SK-N-SH (cell line): ENCODE measurements at regions not wholly inside any gene's neighbourhood (a gene's known extent, or its start where the extent isn't known, plus 50 kb on each side); places are given as distances from the start of the nearest gene placed in this dataset.

ENCODE experiments used
- CHD2 ChIP-seq: fragments of 150-350 bp; IDR thresholded peaks from 2 replicates; pipeline ENCODE4 v1.6.1; 2018; ENCODE audit warnings: low read length; ENCODE audit not compliant: partially characterized antibody
- CTCF ChIP-seq: fragments of 200-600 bp; sonication (generic); IDR thresholded peaks from 2 replicates; pipeline ENCODE4 v1.6.1; 2017; ENCODE audit warnings: antibody characterized with exemption, mild to moderate bottlenecking, moderate library complexity
- EP300 ChIP-seq, 2 experiments: IDR thresholded peaks; 2 replicates each; pipeline versions ENCODE4 v1.4.0 to v1.6.1; 2012; ENCODE audit warnings: borderline replicate concordance in 1 of 2, low read depth in 1 of 2, low read length in 1 of 2
- GABPA ChIP-seq: IDR thresholded peaks from 2 replicates; pipeline ENCODE4 v1.4.0; 2012; ENCODE audit warnings: low read depth, mild to moderate bottlenecking
- GATA2 ChIP-seq: sonication (generic); formaldehyde crosslinking; IDR thresholded peaks from 2 replicates; pipeline ENCODE4 v1.5.0; 2020; ENCODE audit warnings: mild to moderate bottlenecking, missing genetic modification reagents
- RAD21 ChIP-seq: IDR thresholded peaks from 2 replicates; pipeline ENCODE4 v1.6.1; 2012; ENCODE audit warnings: mild to moderate bottlenecking, low read length
- SIN3A ChIP-seq: IDR thresholded peaks from 2 replicates; pipeline ENCODE4 v1.6.1; 2012; ENCODE audit warnings: low read depth, mild to moderate bottlenecking, low read length, moderate library complexity, borderline replicate concordance
- TAF1 ChIP-seq: IDR thresholded peaks from 2 replicates; pipeline ENCODE4 v1.6.1; 2012; ENCODE audit warnings: low read depth, mild to moderate bottlenecking, low read length, moderate library complexity, borderline replicate concordance
- TF ChIP-seq, protein P1 (sequence below): IDR thresholded peaks from 2 replicates; pipeline ENCODE4 v1.4.0; 2012; ENCODE audit warnings: low read depth, borderline replicate concordance
- TF ChIP-seq, protein P2 (sequence below): fragments of 150-350 bp; IDR thresholded peaks from 2 replicates; pipeline ENCODE4 v1.6.1; 2017; ENCODE audit warnings: antibody characterized with exemption, low read length, low read depth, borderline replicate concordance

GRCh38 chr6:137969874-137970273 lies 102.8 kb downstream of the TNFAIP3 start:
- TF ChIP-seq GATA2 (CRISPR knock-in tag) (no peak), RAD21 (no peak), CTCF (no peak), GABPA (no peak), SIN3A (no peak), EP300 (IDR thresholded peaks at IDR 0.05; ENCODE audit: borderline replicate concordance in 1 of 2, low read depth in 1 of 2, low read length in 1 of 2) (no peak), TAF1 (no peak), CHD2 (no peak)
- TF ChIP-seq, protein P1, sequence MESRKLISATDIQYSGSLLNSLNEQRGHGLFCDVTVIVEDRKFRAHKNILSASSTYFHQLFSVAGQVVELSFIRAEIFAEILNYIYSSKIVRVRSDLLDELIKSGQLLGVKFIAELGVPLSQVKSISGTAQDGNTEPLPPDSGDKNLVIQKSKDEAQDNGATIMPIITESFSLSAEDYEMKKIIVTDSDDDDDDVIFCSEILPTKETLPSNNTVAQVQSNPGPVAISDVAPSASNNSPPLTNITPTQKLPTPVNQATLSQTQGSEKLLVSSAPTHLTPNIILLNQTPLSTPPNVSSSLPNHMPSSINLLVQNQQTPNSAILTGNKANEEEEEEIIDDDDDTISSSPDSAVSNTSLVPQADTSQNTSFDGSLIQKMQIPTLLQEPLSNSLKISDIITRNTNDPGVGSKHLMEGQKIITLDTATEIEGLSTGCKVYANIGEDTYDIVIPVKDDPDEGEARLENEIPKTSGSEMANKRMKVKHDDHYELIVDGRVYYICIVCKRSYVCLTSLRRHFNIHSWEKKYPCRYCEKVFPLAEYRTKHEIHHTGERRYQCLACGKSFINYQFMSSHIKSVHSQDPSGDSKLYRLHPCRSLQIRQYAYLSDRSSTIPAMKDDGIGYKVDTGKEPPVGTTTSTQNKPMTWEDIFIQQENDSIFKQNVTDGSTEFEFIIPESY = no peak
- TF ChIP-seq, protein P2, sequence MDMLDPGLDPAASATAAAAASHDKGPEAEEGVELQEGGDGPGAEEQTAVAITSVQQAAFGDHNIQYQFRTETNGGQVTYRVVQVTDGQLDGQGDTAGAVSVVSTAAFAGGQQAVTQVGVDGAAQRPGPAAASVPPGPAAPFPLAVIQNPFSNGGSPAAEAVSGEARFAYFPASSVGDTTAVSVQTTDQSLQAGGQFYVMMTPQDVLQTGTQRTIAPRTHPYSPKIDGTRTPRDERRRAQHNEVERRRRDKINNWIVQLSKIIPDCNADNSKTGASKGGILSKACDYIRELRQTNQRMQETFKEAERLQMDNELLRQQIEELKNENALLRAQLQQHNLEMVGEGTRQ = no peak
